ENCODE measurements at regions not wholly inside any gene's neighbourhood (a gene's known extent, or its start where the extent isn't known, plus 50 kb on each side); places are given as distances from the start of the nearest gene placed in this dataset.
"Not testable (repeated sequence)": the region's sequence is repeated elsewhere in the genome, so short reads cannot be mapped to it uniquely, and the experiment has no call there.

- H3K4me3 Mint-ChIP-seq, H3K27me3 Mint-ChIP-seq, H3K36me3 Mint-ChIP-seq, H3K9me3 Mint-ChIP-seq, H3K4me1 Mint-ChIP-seq, CTCF ChIA-PET, H3K27ac Mint-ChIP-seq: not testable (repeated sequence)
- DNase-seq = peak; percentile 38
Measured at GRCh38 chr16:33009468-33009867, 184.6 kb upstream of the TP53TG3C start.

- H3K4me1 Mint-ChIP-seq, CTCF ChIA-PET, H3K36me3 Mint-ChIP-seq, H3K27me3 Mint-ChIP-seq, H3K27ac Mint-ChIP-seq, H3K9me3 Mint-ChIP-seq, DNase-seq, H3K4me3 Mint-ChIP-seq: not testable (repeated sequence)
Measured at GRCh38 chr16:33027121-33027520, 166.9 kb upstream of the TP53TG3C start.

GRCh38 chr16:33027941-33028340, 166.1 kb upstream of the TP53TG3C start:
- H3K9me3 Mint-ChIP-seq, CTCF ChIA-PET, H3K27me3 Mint-ChIP-seq: not testable (repeated sequence)

GRCh38 chr16:33028707-33029390, 165.2 kb upstream of the TP53TG3C start:
- CTCF ChIA-PET, H3K9me3 Mint-ChIP-seq, H3K36me3 Mint-ChIP-seq: not testable (repeated sequence)

More at GRCh38 chr16:33027941-33028340, 166.1 kb upstream of the TP53TG3C start:
- not testable (repeated sequence) for H3K4me1 Mint-ChIP-seq, H3K4me3 Mint-ChIP-seq, H3K27ac Mint-ChIP-seq, H3K36me3 Mint-ChIP-seq, DNase-seq

GRCh38 chr16:33048849-33049248, 145.2 kb upstream of the TP53TG3C start:
- H3K4me3 Mint-ChIP-seq, H3K4me1 Mint-ChIP-seq, H3K27me3 Mint-ChIP-seq, H3K9me3 Mint-ChIP-seq, CTCF ChIA-PET, H3K27ac Mint-ChIP-seq, H3K36me3 Mint-ChIP-seq, DNase-seq: not testable (repeated sequence)

More at GRCh38 chr16:33028707-33029390, 165.2 kb upstream of the TP53TG3C start:
- H3K27me3 Mint-ChIP-seq, H3K27ac Mint-ChIP-seq, H3K4me3 Mint-ChIP-seq, H3K4me1 Mint-ChIP-seq, DNase-seq: not testable (repeated sequence)

GRCh38 chr16:33059206-33059605, 134.8 kb upstream of the TP53TG3C start:
- Mint-ChIP-seq H3K4me1 (no peaks in the 10 kb centered on the region), H3K4me3 (no peak overlapping the region), H3K9me3 (no peaks in the 10 kb centered on the region), H3K27me3 (no peaks in the 10 kb centered on the region), H3K36me3 (no peaks in the 10 kb centered on the region), H3K27ac (no peak overlapping the region)
- no peak for DNase-seq
- CTCF ChIA-PET = no interaction called here

- H3K27me3 Mint-ChIP-seq, H3K9me3 Mint-ChIP-seq, H3K27ac Mint-ChIP-seq, H3K4me3 Mint-ChIP-seq, DNase-seq, CTCF ChIA-PET, H3K4me1 Mint-ChIP-seq, H3K36me3 Mint-ChIP-seq: not testable (repeated sequence)
Measured at GRCh38 chr16:33059654-33060421, 134.2 kb upstream of the TP53TG3C start.

GRCh38 chr16:33062763-33063162, 131.3 kb upstream of the TP53TG3C start:
- H3K27me3 Mint-ChIP-seq, H3K9me3 Mint-ChIP-seq, H3K4me3 Mint-ChIP-seq, H3K36me3 Mint-ChIP-seq, H3K4me1 Mint-ChIP-seq, DNase-seq, CTCF ChIA-PET, H3K27ac Mint-ChIP-seq: not testable (repeated sequence)

- H3K36me3 Mint-ChIP-seq, H3K9me3 Mint-ChIP-seq, H3K27me3 Mint-ChIP-seq, H3K4me1 Mint-ChIP-seq, DNase-seq, H3K27ac Mint-ChIP-seq, H3K4me3 Mint-ChIP-seq, CTCF ChIA-PET: not testable (repeated sequence)
Measured at GRCh38 chr16:33063365-33064170, 130.5 kb upstream of the TP53TG3C start.

- DNase-seq, H3K27ac Mint-ChIP-seq, CTCF ChIA-PET, H3K27me3 Mint-ChIP-seq, H3K9me3 Mint-ChIP-seq, H3K4me3 Mint-ChIP-seq, H3K4me1 Mint-ChIP-seq, H3K36me3 Mint-ChIP-seq: not testable (repeated sequence)
Measured at GRCh38 chr16:33064454-33065073, 129.5 kb upstream of the TP53TG3C start.
